Hepatocyte (in vitro differentiated cells): ENCODE measurements at regions not wholly inside any gene's neighbourhood (a gene's known extent, or its start where the extent isn't known, plus 50 kb on each side); places are given as distances from the start of the nearest gene placed in this dataset.
"Not testable (repeated sequence)": the region's sequence is repeated elsewhere in the genome, so short reads cannot be mapped to it uniquely, and the experiment has no call there.

Experiments
- CTCF ChIP-seq: fragments of 200-600 bp; sonication (generic); IDR thresholded peaks from 2 replicates; pipeline ENCODE4 v1.5.1; 2016; ENCODE audit warnings: antibody characterized with exemption, mild to moderate bottlenecking; ENCODE audit not compliant: poor library complexity
- EZH2phosphoT487 ChIP-seq: fragments of 200-600 bp; sonication (generic); IDR thresholded peaks from one replicate; pipeline ENCODE4 v1.6.1; 2018; ENCODE audit warnings: antibody characterized with exemption, mild to moderate bottlenecking, low read depth, moderate library complexity; ENCODE audit not compliant: unreplicated experiment, severe bottlenecking

GRCh38 chr3:87433445-87433844 lies 157.1 kb upstream of the POU1F1 start:
- TF ChIP-seq CTCF, EZH2phosphoT487: not testable (repeated sequence)
